Thoracic aorta (tissue), 2 donors: ENCODE measurements at regions not wholly inside any gene's neighbourhood (a gene's known extent, or its start where the extent isn't known, plus 50 kb on each side); places are given as distances from the start of the nearest gene placed in this dataset.

Experiments used
- ATAC-seq: fragments of 150-250 bp; one replicate; pipeline ENCODE4 v1.8.0; 2017; ENCODE audit warnings: low read depth; ENCODE audit not compliant: insufficient number of reproducible peaks, low FRiP score
- DNase-seq: peaks from one replicate; pipeline ENCODE4 v3.0.0-alpha.2; 2020; ENCODE audit warnings: low spot score
- H3K27ac ChIP-seq, 2 donors: fragments of 200-600 bp; sonication (generic); 1 replicate in 1 of 2; 2 replicates in 1 of 2; pipeline ENCODE4 v1.5.1; 2016; ENCODE audit warnings: mild to moderate bottlenecking in 2 of 2, moderate library complexity in 2 of 2
- H3K27me3 ChIP-seq: fragments of 200-600 bp; sonication (generic); replicated peaks from 2 replicates; pipeline ENCODE4 v1.6.0; 2016; ENCODE audit warnings: mild to moderate bottlenecking; ENCODE audit not compliant: insufficient read depth
- H3K36me3 ChIP-seq: fragments of 200-600 bp; sonication (generic); one replicate; pipeline ENCODE4 v1.5.1; 2016
- H3K4me1 ChIP-seq, 2 donors: fragments of 200-600 bp; sonication (generic); 1 replicate in 1 of 2; 2 replicates in 1 of 2; pipeline versions ENCODE4 v1.5.1 to v1.6.0; 2016; ENCODE audit warnings: low read depth in 2 of 2, mild to moderate bottlenecking in 1 of 2; ENCODE audit not compliant: control insufficient read depth in 1 of 2
- H3K4me3 ChIP-seq: fragments of 200-600 bp; sonication (generic); 2 replicates; pipeline ENCODE4 v1.5.1; 2016; ENCODE audit warnings: mild to moderate bottlenecking
- H3K9me3 ChIP-seq: fragments of 200-600 bp; sonication (generic); 2 replicates; pipeline ENCODE4 v1.5.1; 2016
- CTCF ChIP-seq: fragments of 200-600 bp; sonication (generic); IDR thresholded peaks from one replicate; pipeline ENCODE4 v1.5.1; 2019; ENCODE audit warnings: antibody characterized with exemption

DNA sequence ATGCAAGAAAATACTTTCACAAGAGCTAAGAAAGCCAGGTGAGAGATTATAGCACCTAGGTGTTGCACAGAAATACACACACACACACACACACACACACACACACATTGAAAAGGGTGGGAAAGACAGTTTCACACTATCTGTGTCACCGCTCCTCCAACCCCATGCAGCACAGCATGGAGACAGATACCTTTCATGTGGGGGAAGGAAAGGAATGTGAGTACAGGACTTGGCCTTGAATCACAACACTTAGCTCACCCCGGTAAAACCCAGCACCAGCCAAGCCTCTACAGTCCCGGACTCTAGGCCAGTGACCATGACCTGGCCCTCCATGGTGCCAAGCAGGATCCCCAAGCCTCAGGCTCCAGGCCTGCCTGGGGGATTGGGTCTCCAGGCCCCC is 462.0 kb upstream of the SPRY2 start:
- H3K27ac ChIP-seq = no peak overlapping the region
- ATAC-seq (no peak), DNase-seq (no peak)
- H3K27me3 ChIP-seq = no peaks in the 10 kb centered on the region
- no peaks in the 10 kb centered on the region for H3K36me3 ChIP-seq
- H3K4me1 ChIP-seq = no peaks in the 10 kb centered on the region
- no peak for TF ChIP-seq CTCF
- no peak overlapping the region for H3K4me3 ChIP-seq
- no peaks in the 10 kb centered on the region for H3K9me3 ChIP-seq

DNA sequence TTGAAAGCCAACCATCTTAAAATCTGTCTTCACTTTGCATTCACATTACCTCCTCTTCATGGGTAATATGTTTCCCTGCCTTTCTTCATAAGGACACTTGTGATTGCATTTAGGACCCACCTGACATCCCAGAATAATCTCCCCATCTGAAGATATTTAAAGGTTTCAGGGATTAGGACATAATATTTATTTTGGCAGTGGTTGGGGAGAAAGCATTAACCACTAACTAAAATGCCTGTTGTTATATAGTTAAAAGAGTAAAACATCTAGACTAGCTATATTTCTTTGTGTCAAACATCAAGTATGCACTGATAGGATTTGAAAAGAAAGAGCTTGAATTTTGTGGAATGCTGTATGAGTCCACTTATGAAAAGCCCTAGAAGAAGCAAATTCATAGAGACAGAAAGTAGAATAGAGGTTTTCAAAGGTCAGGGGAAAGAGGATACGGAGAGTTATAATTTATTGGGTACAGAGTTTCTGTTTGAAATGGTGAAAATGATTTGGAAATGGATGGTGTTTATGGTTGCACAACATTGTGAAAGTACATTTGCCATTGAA is 457.7 kb upstream of the SPRY2 start:
- DNase-seq (no peak), ATAC-seq (no peak)
- no peaks in the 10 kb centered on the region for H3K36me3 ChIP-seq
- no peaks in the 10 kb centered on the region for H3K9me3 ChIP-seq
- H3K4me1 ChIP-seq = no peaks in the 10 kb centered on the region
- H3K4me3 ChIP-seq = no peak overlapping the region
- no peaks in the 10 kb centered on the region for H3K27me3 ChIP-seq
- H3K27ac ChIP-seq = no peak overlapping the region
- TF ChIP-seq CTCF = no peak

DNA sequence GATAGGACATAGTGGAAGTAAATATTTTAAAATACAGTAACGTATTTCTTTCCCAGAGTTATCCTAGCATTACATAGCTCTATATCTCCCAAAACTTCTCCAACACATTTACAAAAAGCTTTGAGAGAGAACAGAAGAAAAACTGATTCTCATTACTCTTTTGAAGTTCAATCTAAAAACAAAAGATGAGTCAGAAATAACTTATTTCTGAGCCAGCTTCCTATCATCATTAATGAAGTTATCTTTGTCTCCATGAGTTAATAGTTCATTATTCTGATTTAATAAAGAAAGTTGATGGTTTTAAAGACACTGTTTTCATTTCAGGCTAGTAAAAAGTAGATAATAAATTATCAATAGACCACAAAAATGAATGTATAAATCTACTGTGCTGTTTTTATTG is 446.7 kb upstream of the SPRY2 start:
- no peak overlapping the region for H3K27ac ChIP-seq
- no peaks in the 10 kb centered on the region for H3K9me3 ChIP-seq
- DNase-seq = no peak
- no peaks in the 10 kb centered on the region for H3K27me3 ChIP-seq
- ATAC-seq = no peak
- no peaks in the 10 kb centered on the region for H3K4me1 ChIP-seq
- no peaks in the 10 kb centered on the region for H3K36me3 ChIP-seq
- no peak overlapping the region for H3K4me3 ChIP-seq
- no peak for TF ChIP-seq CTCF

GRCh38 chr13:80783926-80784565 is 443.1 kb upstream of the SPRY2 start:
- Histone ChIP-seq H3K27me3 (no peaks in the 10 kb centered on the region), H3K9me3 (no peaks in the 10 kb centered on the region), H3K4me3 (no peak overlapping the region), H3K27ac (no peak overlapping the region), H3K4me1 (no peaks in the 10 kb centered on the region), H3K36me3 (no peaks in the 10 kb centered on the region)
- no peak for TF ChIP-seq CTCF
- ATAC-seq (no peak), DNase-seq (no peak)

DNA sequence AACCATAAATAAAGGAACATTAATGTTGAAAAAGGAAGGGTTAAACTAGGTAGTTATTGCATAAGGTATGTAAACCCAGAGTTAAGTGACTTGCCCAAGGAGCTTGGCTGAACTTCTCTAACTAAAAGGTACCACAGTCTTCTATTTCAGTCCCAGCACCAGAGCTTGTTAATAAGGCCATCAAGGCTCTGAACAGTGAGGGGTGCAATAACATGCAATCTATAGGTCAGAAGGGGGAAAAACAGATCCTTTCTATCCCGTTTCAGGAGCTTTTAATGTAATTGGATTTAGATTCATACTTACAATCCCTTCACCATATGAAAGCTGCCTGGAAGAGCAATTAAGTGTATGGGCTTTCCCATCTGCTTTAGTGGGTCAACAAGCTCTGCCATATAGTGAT is 441.5 kb upstream of the SPRY2 start:
- Histone ChIP-seq H3K4me3 (no peak overlapping the region), H3K27ac (no peak overlapping the region), H3K4me1 (no peaks in the 10 kb centered on the region), H3K36me3 (no peaks in the 10 kb centered on the region), H3K9me3 (no peaks in the 10 kb centered on the region), H3K27me3 (no peaks in the 10 kb centered on the region)
- DNase-seq (no peak), ATAC-seq (no peak)
- no peak for TF ChIP-seq CTCF
